IMR-90 (cell line): ENCODE measurements at regions not wholly inside any gene's neighbourhood (a gene's known extent, or its start where the extent isn't known, plus 50 kb on each side); places are given as distances from the start of the nearest gene placed in this dataset.

ENCODE experiments used
- ATAC-seq: fragments of 200-7000 bp; cut with Tn5 transposase; 2 replicates; pipeline ENCODE4 v1.9.1; 2020; ENCODE audit warnings: low read depth, mild to moderate bottlenecking, moderate library complexity
- BruUV-seq: library from RNA; stranded (reverse); fragments of 400-500 nt; replicated peaks from 2 replicates; lab custom pipeline; 2021; lab: Mats Ljungman, UMichigan
- CTCF ChIA-PET: fragments of 300-600 bp; formaldehyde crosslinking; extraction: SDS; loops from one replicate; lab custom pipeline; 2021; ENCODE audit warnings: antibody characterized with exemption; lab: Yijun Ruan, JAX
- POLR2A ChIA-PET: fragments of 300-600 bp; sonication (Branson Sonifier 250); formaldehyde crosslinking; loops from one replicate; lab custom pipeline; 2022; ENCODE audit warnings: antibody characterized with exemption; ENCODE audit not compliant: unreplicated experiment; lab: Charles Lee
- DNase-seq: peaks from one replicate; pipeline ENCODE4 v3.0.0; 2013
- H2AFZ ChIP-seq: replicated peaks from 2 replicates; pipeline ENCODE3; 2013; ENCODE audit warnings: low read length, mild to moderate bottlenecking; ENCODE audit not compliant: poor library complexity
- H2AK5ac ChIP-seq: 2 replicates; pipeline ENCODE4 v1.6.1; 2013; ENCODE audit warnings: low read depth, low read length, inconsistent platforms
- H2AK9ac ChIP-seq: replicated peaks from 2 replicates; pipeline ENCODE3; 2013; ENCODE audit warnings: mild to moderate bottlenecking, low read depth, low read length, moderate library complexity; ENCODE audit not compliant: poor library complexity
- H2BK120ac ChIP-seq: 2 replicates; pipeline ENCODE4 v1.6.1; 2013; ENCODE audit warnings: low read depth, low read length, inconsistent platforms
- H2BK15ac ChIP-seq: 3 replicates; pipeline ENCODE4 v1.6.1; 2013; ENCODE audit warnings: low read depth, low read length, inconsistent platforms
- H2BK20ac ChIP-seq: 2 replicates; pipeline ENCODE4 v1.6.1; 2013; ENCODE audit warnings: low read depth, mild to moderate bottlenecking, inconsistent platforms, low read length, moderate library complexity
- H2BK5ac ChIP-seq: 2 replicates; pipeline ENCODE4 v1.6.1; 2013; ENCODE audit warnings: mild to moderate bottlenecking, low read depth, low read length, inconsistent platforms; ENCODE audit not compliant: poor library complexity, severe bottlenecking
- H3K14ac ChIP-seq: replicated peaks from 2 replicates; pipeline ENCODE4 v1.6.1; 2013; ENCODE audit warnings: low read depth, low read length, inconsistent platforms
- H3K18ac ChIP-seq: 2 replicates; pipeline ENCODE4 v1.6.1; 2013; ENCODE audit warnings: low read depth, low read length, control low read depth
- H3K23ac ChIP-seq: 2 replicates; pipeline ENCODE4 v1.6.1; 2013; ENCODE audit warnings: low read depth, low read length, inconsistent platforms
- H3K27ac ChIP-seq: 2 replicates; pipeline ENCODE4 v1.5.1; 2013; ENCODE audit warnings: mild to moderate bottlenecking, control low read depth, low read length; ENCODE audit not compliant: insufficient read depth
- H3K27me3 ChIP-seq: 2 replicates; pipeline ENCODE4 v1.6.1; 2013; ENCODE audit warnings: low read length; ENCODE audit not compliant: control insufficient read depth, insufficient read depth
- H3K36me3 ChIP-seq: 2 replicates; pipeline ENCODE4 v1.6.1; 2013; ENCODE audit warnings: low read length, mixed read lengths; ENCODE audit not compliant: control insufficient read depth, insufficient read depth
- H3K4ac ChIP-seq: 2 replicates; pipeline ENCODE4 v1.6.1; 2013; ENCODE audit warnings: low read depth, low read length, inconsistent platforms
- H3K4me1 ChIP-seq: 2 replicates; pipeline ENCODE4 v1.6.1; 2013; ENCODE audit warnings: low read length, mixed read lengths; ENCODE audit not compliant: control insufficient read depth, insufficient read depth
- H3K4me2 ChIP-seq: 2 replicates; pipeline ENCODE4 v1.6.1; 2013; ENCODE audit warnings: low read depth, mild to moderate bottlenecking, control low read depth, low read length, moderate library complexity
- H3K4me3 ChIP-seq: 2 replicates; pipeline ENCODE4 v1.5.1; 2013; ENCODE audit warnings: low read depth, mild to moderate bottlenecking, control low read depth, low read length, moderate library complexity; ENCODE audit not compliant: insufficient read depth
- H3K56ac ChIP-seq: 2 replicates; pipeline ENCODE4 v1.6.1; 2013; ENCODE audit warnings: low read length, inconsistent platforms; ENCODE audit not compliant: insufficient read depth; ENCODE audit errors: extremely low read depth
- H3K79me1 ChIP-seq, 2 experiments: 2 replicates each; pipeline ENCODE4 v1.6.1; 2013; ENCODE audit warnings: low read length in 2 of 2, inconsistent platforms in 1 of 2, low read depth in 1 of 2
- H3K9ac ChIP-seq: 2 replicates; pipeline ENCODE4 v1.6.1; 2013; ENCODE audit warnings: low read depth, low read length, control low read depth
- H3K9me1 ChIP-seq: 2 replicates; pipeline ENCODE4 v1.6.1; 2013; ENCODE audit warnings: low read length, inconsistent platforms; ENCODE audit not compliant: insufficient read depth
- H3K9me3 ChIP-seq: 2 replicates; pipeline ENCODE4 v1.6.1; 2013; ENCODE audit warnings: low read length; ENCODE audit not compliant: control insufficient read depth, insufficient read depth
- H4K20me1 ChIP-seq: 2 replicates; pipeline ENCODE4 v1.6.1; 2013; ENCODE audit warnings: low read length, inconsistent platforms; ENCODE audit not compliant: insufficient read depth
- H4K5ac ChIP-seq: 2 replicates; pipeline ENCODE4 v1.6.1; 2013; ENCODE audit warnings: mild to moderate bottlenecking, low read depth, low read length, control low read depth
- H4K8ac ChIP-seq, 2 experiments: 2 replicates each; pipeline ENCODE4 v1.6.1; 2013; ENCODE audit warnings: low read depth in 2 of 2, low read length in 2 of 2, control low read depth in 1 of 2, inconsistent platforms in 1 of 2
- H4K91ac ChIP-seq: 2 replicates; pipeline ENCODE4 v1.6.1; 2013; ENCODE audit warnings: low read depth, low read length, inconsistent platforms; ENCODE audit not compliant: insufficient read depth
- CHD1 ChIP-seq: IDR thresholded peaks from 2 replicates; pipeline ENCODE4 v1.6.1; 2012; ENCODE audit warnings: low read depth, low read length, improper control_type of control experiment
- MAFK ChIP-seq: IDR thresholded peaks from 2 replicates; pipeline ENCODE4 v1.6.1; 2012; ENCODE audit warnings: low read depth, low read length, improper control_type of control experiment
- NFE2L2 ChIP-seq: fragments of 150-350 bp; IDR thresholded peaks from 2 replicates; pipeline ENCODE4 v1.6.1; 2016; ENCODE audit warnings: low read depth, mild to moderate bottlenecking, low read length
- RFX5 ChIP-seq: IDR thresholded peaks from 2 replicates; pipeline ENCODE4 v1.8.0; 2012; ENCODE audit warnings: low read depth, mild to moderate bottlenecking, low read length, moderate library complexity
- WGBS, 2 experiments: methylation state at CpG; one replicate each; pipeline versions ENCODE4 v1.1.5 to v1.1.7; 2013; ENCODE audit warnings: missing lambda C conversion rate in 2 of 2; ENCODE audit not compliant: insufficient read length in 1 of 2; ENCODE audit errors: extremely low coverage in 2 of 2; 5-methylcytosine and 5-hydroxymethylcytosine counted together
- dilution Hi-C: fragments of 300-500 bp; cut with HindIII; formaldehyde crosslinking; loops from one replicate; pipeline ENCODE4 v1.14.3; 2018; ENCODE audit warnings: low sequenced_read_pairs; ENCODE audit not compliant: unreplicated experiment
- in situ Hi-C: fragments of 300-500 bp; cut with MboI; formaldehyde crosslinking; loops from 3 replicates; pipeline ENCODE4 v1.14.3; 2019; ENCODE audit warnings: low sequenced_read_pairs, inconsistent platforms, mixed read lengths
- intact Hi-C: fragments of 100-400 bp; cut with micrococcal nuclease; formaldehyde crosslinking; loops from 2 replicates; pipeline ENCODE4 v1.10.0; 2022
- TF ChIP-seq, protein P1 (sequence below): fragments of 150-350 bp; IDR thresholded peaks from 2 replicates; pipeline ENCODE4 v1.6.1; 2016; ENCODE audit warnings: low read depth, mild to moderate bottlenecking, low read length, moderate library complexity, borderline replicate concordance

DNA sequence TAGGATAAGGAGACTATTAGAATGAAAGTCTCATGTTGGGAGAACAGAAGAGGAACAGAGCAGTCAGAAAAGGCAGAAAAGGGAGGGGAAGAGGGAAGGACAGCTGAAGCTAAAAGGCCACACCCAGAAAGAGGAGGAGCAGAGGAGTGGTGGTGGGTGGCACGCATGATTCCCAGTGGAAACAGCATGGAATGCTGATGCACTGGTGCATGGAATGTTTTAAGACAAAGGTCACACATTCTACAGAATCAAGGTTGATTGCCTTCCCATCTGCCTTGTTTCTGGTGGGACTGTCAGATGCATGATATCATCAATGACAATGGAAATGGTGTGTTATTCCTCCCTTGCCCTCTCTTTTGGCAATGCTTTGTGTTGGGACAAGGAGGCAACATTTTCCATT, 285.4 kb upstream of the MKI67 start:
- intact Hi-C loops, result no loop called here
- CTCF ChIA-PET, result no interaction called here
- H3K27me3 ChIP-seq, result no peaks in the 10 kb centered on the region
- no peak overlapping the region for H3K4me2 ChIP-seq
- no peak overlapping the region for H3K27ac ChIP-seq
- no peak overlapping the region for H2AK5ac ChIP-seq
- H2BK15ac ChIP-seq, result no peak overlapping the region
- no peaks in the 10 kb centered on the region for H3K4me1 ChIP-seq
- no peak overlapping the region for H3K56ac ChIP-seq
- no peak overlapping the region for H2BK20ac ChIP-seq
- no peak overlapping the region for H4K8ac ChIP-seq
- no peak for DNase-seq
- no TSS peak for BruUV-seq
- H2BK120ac ChIP-seq, result no peak overlapping the region
- in situ Hi-C loops, result no loop called here
- no peak overlapping the region for H3K4me3 ChIP-seq
- ATAC-seq, result no peak
- H2AK9ac ChIP-seq, result no peak overlapping the region
- H4K5ac ChIP-seq, result no peak overlapping the region
- no CpG with 5 or more reads among the region's 1 CpG for WGBS, 2 experiments
- H3K18ac ChIP-seq, result no peak overlapping the region
- no peak overlapping the region for H2BK5ac ChIP-seq
- no peaks in the 10 kb centered on the region for H4K20me1 ChIP-seq
- dilution Hi-C loops, result no loop called here
- TF ChIP-seq, protein P1, sequence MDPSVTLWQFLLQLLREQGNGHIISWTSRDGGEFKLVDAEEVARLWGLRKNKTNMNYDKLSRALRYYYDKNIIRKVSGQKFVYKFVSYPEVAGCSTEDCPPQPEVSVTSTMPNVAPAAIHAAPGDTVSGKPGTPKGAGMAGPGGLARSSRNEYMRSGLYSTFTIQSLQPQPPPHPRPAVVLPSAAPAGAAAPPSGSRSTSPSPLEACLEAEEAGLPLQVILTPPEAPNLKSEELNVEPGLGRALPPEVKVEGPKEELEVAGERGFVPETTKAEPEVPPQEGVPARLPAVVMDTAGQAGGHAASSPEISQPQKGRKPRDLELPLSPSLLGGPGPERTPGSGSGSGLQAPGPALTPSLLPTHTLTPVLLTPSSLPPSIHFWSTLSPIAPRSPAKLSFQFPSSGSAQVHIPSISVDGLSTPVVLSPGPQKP, result no peak
- TF ChIP-seq MAFK (no peak), NFE2L2 (no peak), CHD1 (no peak), RFX5 (no peak)
- no peak overlapping the region for H2AFZ ChIP-seq
- no peak overlapping the region for H3K23ac ChIP-seq
- no peak overlapping the region for H3K4ac ChIP-seq
- H4K91ac ChIP-seq, result no peak overlapping the region
- no peaks in the 10 kb centered on the region for H3K79me1 ChIP-seq
- no peak overlapping the region for H3K9ac ChIP-seq
- H3K14ac ChIP-seq, result no peak overlapping the region
- H3K9me1 ChIP-seq, result no peaks in the 10 kb centered on the region
- peaks cover 21% of the 10 kb centered on the region for H3K9me3 ChIP-seq
- no peaks in the 10 kb centered on the region for H3K36me3 ChIP-seq
- POLR2A ChIA-PET, result no interaction called here
